Chondrocyte (in vitro differentiated cells): ENCODE measurements at regions not wholly inside any gene's neighbourhood (a gene's known extent, or its start where the extent isn't known, plus 50 kb on each side); places are given as distances from the start of the nearest gene placed in this dataset.
A peak's percentile ranks its signal among the peaks of the same experiment; 100 is the strongest.

ENCODE experiments used
- DNase-seq: peaks from one replicate; pipeline ENCODE4 v3.0.0; 2021; ENCODE audit warnings: mixed read lengths, low spot score
- H3K27ac Mint-ChIP-seq: one replicate; pipeline ENCODE4 v1.8.0; 2021; ENCODE audit warnings: mild to moderate bottlenecking, moderate library complexity, mixed read lengths; ENCODE audit not compliant: unreplicated experiment
- H3K27me3 Mint-ChIP-seq: 2 replicates; pipeline ENCODE4 v1.8.0; 2021; ENCODE audit warnings: low read depth, mixed read lengths
- H3K36me3 Mint-ChIP-seq: 2 replicates; pipeline ENCODE4 v1.8.0; 2021; ENCODE audit warnings: low read depth, mixed read lengths
- H3K4me1 Mint-ChIP-seq: 2 replicates; pipeline ENCODE4 v1.8.0; 2021; ENCODE audit warnings: low read depth, mild to moderate bottlenecking, mixed read lengths
- H3K4me3 Mint-ChIP-seq: one replicate; pipeline ENCODE4 v1.8.0; 2021; ENCODE audit warnings: mild to moderate bottlenecking, moderate library complexity, mixed read lengths; ENCODE audit not compliant: unreplicated experiment
- H3K9me3 Mint-ChIP-seq: 2 replicates; pipeline ENCODE4 v1.8.0; 2021; ENCODE audit warnings: low read depth, mixed read lengths
- CTCF ChIP-seq: fragments of 200-600 bp; sonication (generic); IDR thresholded peaks from 2 replicates; pipeline ENCODE4 v1.5.0; 2021; ENCODE audit warnings: antibody characterized with exemption, mild to moderate bottlenecking, moderate library complexity

- Mint-ChIP-seq H3K4me1 (peaks cover 49% of the 10 kb centered on the region), H3K4me3 (peak overlapping the region; percentile 92), H3K36me3 (no peaks in the 10 kb centered on the region), H3K27ac (peak overlapping the region; percentile 89), H3K9me3 (no peaks in the 10 kb centered on the region), H3K27me3 (no peaks in the 10 kb centered on the region)
- DNase-seq = no peak
- TF ChIP-seq CTCF = peak; percentile 59
Measured at GRCh38 chr17:72587773-72588511, 467.1 kb downstream of the SOX9 start.

- Mint-ChIP-seq H3K4me1 (peaks cover 49% of the 10 kb centered on the region), H3K27me3 (no peaks in the 10 kb centered on the region), H3K4me3 (peak overlapping the region; percentile 92), H3K27ac (peak overlapping the region; percentile 89), H3K36me3 (no peaks in the 10 kb centered on the region), H3K9me3 (no peaks in the 10 kb centered on the region)
- DNase-seq = no peak
- TF ChIP-seq CTCF = no peak
Measured at GRCh38 chr17:72588561-72588960, 467.7 kb downstream of the SOX9 start.

- Mint-ChIP-seq H3K9me3 (no peaks in the 10 kb centered on the region), H3K27me3 (no peaks in the 10 kb centered on the region), H3K36me3 (no peaks in the 10 kb centered on the region), H3K27ac (peak overlapping the region; percentile 89), H3K4me3 (peak overlapping the region; percentile 92), H3K4me1 (peaks cover 49% of the 10 kb centered on the region)
- no peak for DNase-seq
- TF ChIP-seq CTCF = no peak
Measured at GRCh38 chr17:72588961-72589360, 468.1 kb downstream of the SOX9 start.

- H3K4me3 Mint-ChIP-seq = peak overlapping the region; percentile 92
- peak overlapping the region; percentile 55 for H3K27ac Mint-ChIP-seq
- no peak for DNase-seq
- peaks cover 49% of the 10 kb centered on the region for H3K4me1 Mint-ChIP-seq
- H3K9me3 Mint-ChIP-seq = no peaks in the 10 kb centered on the region
- H3K36me3 Mint-ChIP-seq = no peaks in the 10 kb centered on the region
- no peaks in the 10 kb centered on the region for H3K27me3 Mint-ChIP-seq
- TF ChIP-seq CTCF = no peak
Measured at GRCh38 chr17:72590382-72590781, 469.6 kb downstream of the SOX9 start.

- H3K36me3 Mint-ChIP-seq = no peaks in the 10 kb centered on the region
- H3K9me3 Mint-ChIP-seq = no peaks in the 10 kb centered on the region
- H3K4me1 Mint-ChIP-seq = peaks cover 49% of the 10 kb centered on the region
- H3K27me3 Mint-ChIP-seq = no peaks in the 10 kb centered on the region
- peak overlapping the region; percentile 55 for H3K27ac Mint-ChIP-seq
- H3K4me3 Mint-ChIP-seq = peak overlapping the region; percentile 92
- no peak for TF ChIP-seq CTCF
- DNase-seq = no peak
Measured at GRCh38 chr17:72590882-72591281, 470.1 kb downstream of the SOX9 start.
